Urinary bladder (tissue), 3 donors: ENCODE measurements at regions not wholly inside any gene's neighbourhood (a gene's known extent, or its start where the extent isn't known, plus 50 kb on each side); places are given as distances from the start of the nearest gene placed in this dataset.

Source experiments
- DNase-seq: peaks from one replicate; pipeline ENCODE4 v3.0.0-alpha.2; 2015; ENCODE audit errors: extremely low spot score
- H3K27ac ChIP-seq: one replicate; pipeline ENCODE4 v1.5.1; 2013; ENCODE audit warnings: low read depth, mild to moderate bottlenecking, moderate library complexity
- H3K36me3 ChIP-seq: one replicate; pipeline ENCODE4 v1.6.1; 2013; ENCODE audit warnings: mild to moderate bottlenecking, moderate library complexity; ENCODE audit not compliant: insufficient read depth
- H3K4me1 ChIP-seq: one replicate; pipeline ENCODE4 v1.6.1; 2013; ENCODE audit warnings: mild to moderate bottlenecking, moderate library complexity; ENCODE audit not compliant: insufficient read depth
- H3K4me3 ChIP-seq: one replicate; pipeline ENCODE4 v1.5.1; 2013; ENCODE audit warnings: low read depth, low read length
- WGBS: extraction: QIAGEN DNeasy Blood & Tissue Kit; methylation state at CpG from one replicate; pipeline ENCODE4 v1.1.7; 2013; 5-methylcytosine and 5-hydroxymethylcytosine counted together
- donor health status: healthy with polysubstance abuse.
- donor health status: healthy.

DNA sequence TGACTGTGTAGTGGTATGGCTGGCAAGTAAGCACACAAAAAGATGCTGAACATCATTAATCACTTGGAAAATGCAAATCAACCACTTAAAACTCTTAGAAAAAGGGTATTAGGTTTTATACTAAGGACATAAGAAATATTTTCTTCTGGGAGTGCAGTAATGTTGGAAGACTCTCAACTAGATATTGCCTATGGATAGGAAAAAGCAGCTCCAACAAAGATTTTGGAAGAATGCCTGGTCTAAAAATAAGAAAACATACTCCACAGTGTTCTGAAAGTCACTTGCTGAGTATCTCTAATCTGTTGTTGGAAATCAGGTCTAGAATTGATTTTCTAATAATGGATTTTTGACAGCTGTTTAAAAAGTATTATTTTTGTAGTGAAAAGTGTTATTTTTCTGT, 50.8 kb upstream of the PHYHIPL start:
- DNase-seq, result no peak
- H3K4me1 ChIP-seq, result no peaks in the 10 kb centered on the region
- no peaks in the 10 kb centered on the region for H3K36me3 ChIP-seq
- H3K4me3 ChIP-seq, result no peak overlapping the region
- no peak overlapping the region for H3K27ac ChIP-seq

DNA sequence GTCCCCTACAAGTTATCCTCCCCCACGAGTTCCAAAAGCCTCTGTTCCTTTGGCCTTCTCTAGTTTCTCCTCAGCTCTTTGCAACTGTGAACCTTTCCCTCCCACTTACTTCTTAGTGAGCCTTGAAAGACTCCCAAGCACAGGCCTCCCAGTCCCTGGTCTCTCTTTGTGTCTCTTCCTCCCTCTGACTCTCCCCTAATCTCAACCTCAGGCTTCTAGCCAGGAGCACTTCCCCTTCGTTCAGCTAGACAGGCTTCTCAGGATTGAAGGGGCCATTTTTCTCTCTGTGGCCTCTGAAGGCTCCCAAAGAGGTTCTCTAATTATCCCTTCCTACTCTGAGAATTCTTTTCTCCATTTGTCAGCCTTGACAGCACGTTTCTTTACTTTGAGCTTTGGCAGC, 50.2 kb upstream of the PHYHIPL start:
- no peak overlapping the region for H3K27ac ChIP-seq
- no peaks in the 10 kb centered on the region for H3K36me3 ChIP-seq
- H3K4me1 ChIP-seq, result no peaks in the 10 kb centered on the region
- WGBS, result 51% methylated on average over 3 of the region's 3 CpGs
- H3K4me3 ChIP-seq, result no peak overlapping the region
- no peak for DNase-seq
